GM21529 (cell line): ENCODE measurements at regions not wholly inside any gene's neighbourhood (a gene's known extent, or its start where the extent isn't known, plus 50 kb on each side); places are given as distances from the start of the nearest gene placed in this dataset.

Experiments
- ATAC-seq: cut with Tn5 transposase; IDR thresholded peaks from one replicate; pipeline ENCODE4 v1.9.1; 2021; ENCODE audit not compliant: unreplicated experiment

GRCh38 chr5:68161156-68161555 is 54.4 kb upstream of the PIK3R1 start:
- ATAC-seq: no peak

GRCh38 chr5:68159224-68159951 is 56.2 kb upstream of the PIK3R1 start:
- no peak for ATAC-seq

GRCh38 chr5:68155940-68156339 is 59.6 kb upstream of the PIK3R1 start:
- ATAC-seq: no peak

GRCh38 chr5:68154119-68154857 is 61.3 kb upstream of the PIK3R1 start:
- ATAC-seq: no peak

GRCh38 chr5:68151812-68152211 is 63.7 kb upstream of the PIK3R1 start:
- ATAC-seq: no peak

GRCh38 chr5:68149189-68149588 is 66.4 kb upstream of the PIK3R1 start:
- ATAC-seq: no peak

- peak; percentile 56 for ATAC-seq
Observed at GRCh38 chr5:68148096-68148495, 67.5 kb upstream of the PIK3R1 start.

GRCh38 chr5:68147659-68148058 is 67.9 kb upstream of the PIK3R1 start:
- peak; percentile 13 for ATAC-seq

GRCh38 chr5:68141494-68141893 is 74.1 kb upstream of the PIK3R1 start:
- ATAC-seq: peak; percentile 38

GRCh38 chr5:68140763-68141162 is 74.8 kb upstream of the PIK3R1 start:
- ATAC-seq: peak; percentile 52

GRCh38 chr5:68139611-68140441 is 75.7 kb upstream of the PIK3R1 start:
- no peak for ATAC-seq

GRCh38 chr5:68137511-68138140 is 77.9 kb upstream of the PIK3R1 start:
- ATAC-seq: peak; percentile 46

- ATAC-seq: no peak
Observed at GRCh38 chr5:68134669-68135313, 80.8 kb upstream of the PIK3R1 start.

GRCh38 chr5:68134033-68134668 is 81.4 kb upstream of the PIK3R1 start:
- ATAC-seq: no peak

GRCh38 chr5:68130253-68130652 is 85.3 kb upstream of the PIK3R1 start:
- no peak for ATAC-seq

GRCh38 chr5:68129364-68129763 is 86.2 kb upstream of the PIK3R1 start:
- no peak for ATAC-seq

GRCh38 chr5:68126886-68127285 is 88.7 kb upstream of the PIK3R1 start:
- no peak for ATAC-seq

- ATAC-seq: no peak
Observed at GRCh38 chr5:68122439-68123328, 92.9 kb upstream of the PIK3R1 start.

GRCh38 chr5:68116868-68117411 is 98.6 kb upstream of the PIK3R1 start:
- ATAC-seq: no peak
